Cardiac muscle cell (in vitro differentiated cells and primary cell): ENCODE measurements at regions not wholly inside any gene's neighbourhood (a gene's known extent, or its start where the extent isn't known, plus 50 kb on each side); places are given as distances from the start of the nearest gene placed in this dataset.

ENCODE experiments used
- DNase-seq, 2 donors: peaks; one replicate each; pipeline versions ENCODE4 v3.0.0 to v3.0.0-alpha.2; 2010 to 2017; ENCODE audit warnings: low read depth in 1 of 2, low spot score in 1 of 2
- H3K27ac ChIP-seq: fragments of 200-600 bp; sonication (generic); 2 replicates; pipeline ENCODE4 v1.5.1; 2016
- H3K27me3 ChIP-seq: fragments of 200-600 bp; sonication (generic); 2 replicates; pipeline ENCODE4 v1.6.0; 2016; ENCODE audit warnings: control low read depth
- H3K36me3 ChIP-seq: fragments of 200-600 bp; sonication (generic); 2 replicates; pipeline ENCODE4 v1.5.1; 2016; ENCODE audit warnings: control low read depth
- H3K4me1 ChIP-seq: fragments of 200-600 bp; sonication (generic); 2 replicates; pipeline ENCODE4 v1.8.1; 2017; ENCODE audit warnings: low read depth, mild to moderate bottlenecking, mixed run types
- H3K4me3 ChIP-seq: fragments of 200-600 bp; sonication (generic); 2 replicates; pipeline ENCODE4 v1.5.1; 2016; ENCODE audit warnings: mild to moderate bottlenecking
- H3K9me3 ChIP-seq: fragments of 200-600 bp; sonication (generic); 2 replicates; pipeline ENCODE4 v1.5.1; 2017; ENCODE audit warnings: low read depth, mild to moderate bottlenecking, control low read depth
- CTCF ChIP-seq: IDR thresholded peaks from 2 replicates; pipeline ENCODE4 v1.5.1; 2012; ENCODE audit warnings: low read depth, mild to moderate bottlenecking, low read length

- Histone ChIP-seq H3K27ac (no peak overlapping the region), H3K4me1 (no peaks in the 10 kb centered on the region), H3K4me3 (no peak overlapping the region), H3K27me3 (no peaks in the 10 kb centered on the region), H3K9me3 (no peaks in the 10 kb centered on the region), H3K36me3 (no peaks in the 10 kb centered on the region)
- peak; percentile 53 for TF ChIP-seq CTCF
- DNase-seq, result peak; percentile 58 to 71
These were observed 68.5 kb upstream of the EEPD1 start for GRCh38 chr7:36084485-36085091.

DNA sequence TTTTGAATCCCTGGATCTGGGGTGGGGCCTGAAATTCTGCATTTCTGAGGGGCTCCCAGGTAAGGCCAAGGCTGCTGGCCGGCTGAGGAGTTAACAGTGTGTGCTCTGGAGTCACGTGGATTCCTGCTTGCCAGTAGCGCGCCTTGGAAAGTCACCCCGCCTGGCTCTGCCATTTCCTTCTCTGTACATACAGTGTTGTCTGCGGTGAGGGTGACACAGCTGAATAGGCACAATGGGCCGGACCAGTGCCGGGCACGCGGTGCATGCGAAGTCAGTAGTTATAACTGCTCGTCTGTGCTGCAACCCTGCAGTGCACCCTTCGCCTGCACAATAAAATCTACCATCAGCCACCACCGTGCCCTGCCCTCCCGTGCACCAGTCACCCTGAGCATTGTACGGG lies 68.0 kb upstream of the EEPD1 start:
- no peak for TF ChIP-seq CTCF
- Histone ChIP-seq H3K36me3 (no peaks in the 10 kb centered on the region), H3K27ac (no peak overlapping the region), H3K4me1 (no peaks in the 10 kb centered on the region), H3K4me3 (no peak overlapping the region), H3K27me3 (no peaks in the 10 kb centered on the region), H3K9me3 (no peaks in the 10 kb centered on the region)
- no peak for DNase-seq

GRCh38 chr7:36086571-36086970 lies 66.5 kb upstream of the EEPD1 start:
- no peak overlapping the region for H3K4me3 ChIP-seq
- no peak for DNase-seq
- no peak overlapping the region for H3K27ac ChIP-seq
- H3K27me3 ChIP-seq, result no peaks in the 10 kb centered on the region
- H3K36me3 ChIP-seq, result no peaks in the 10 kb centered on the region
- H3K4me1 ChIP-seq, result no peaks in the 10 kb centered on the region
- no peaks in the 10 kb centered on the region for H3K9me3 ChIP-seq
- no peak for TF ChIP-seq CTCF

DNA sequence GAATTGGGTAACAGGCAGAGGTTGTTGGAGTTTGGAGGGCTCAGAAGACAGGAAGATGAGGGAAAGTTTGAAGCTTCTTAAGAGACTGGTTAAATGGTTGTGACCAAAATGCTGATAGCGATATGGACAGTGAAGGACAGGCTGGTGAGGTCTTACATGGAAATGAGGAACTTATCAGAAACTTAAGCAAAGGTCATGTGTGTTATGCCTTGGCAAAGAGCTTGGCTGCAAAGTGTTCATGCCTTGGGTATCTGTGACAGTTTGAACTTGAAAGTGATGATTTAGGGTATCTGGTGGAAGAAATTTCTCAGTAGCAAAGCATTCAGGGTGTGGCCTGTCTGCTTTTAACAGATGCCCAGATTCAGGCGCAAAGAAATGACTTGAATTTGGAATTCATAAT lies 64.5 kb upstream of the EEPD1 start:
- no peaks in the 10 kb centered on the region for H3K9me3 ChIP-seq
- H3K4me3 ChIP-seq, result no peak overlapping the region
- DNase-seq, result no peak
- H3K4me1 ChIP-seq, result no peaks in the 10 kb centered on the region
- H3K27ac ChIP-seq, result no peak overlapping the region
- H3K36me3 ChIP-seq, result no peaks in the 10 kb centered on the region
- H3K27me3 ChIP-seq, result no peaks in the 10 kb centered on the region
- no peak for TF ChIP-seq CTCF

DNA sequence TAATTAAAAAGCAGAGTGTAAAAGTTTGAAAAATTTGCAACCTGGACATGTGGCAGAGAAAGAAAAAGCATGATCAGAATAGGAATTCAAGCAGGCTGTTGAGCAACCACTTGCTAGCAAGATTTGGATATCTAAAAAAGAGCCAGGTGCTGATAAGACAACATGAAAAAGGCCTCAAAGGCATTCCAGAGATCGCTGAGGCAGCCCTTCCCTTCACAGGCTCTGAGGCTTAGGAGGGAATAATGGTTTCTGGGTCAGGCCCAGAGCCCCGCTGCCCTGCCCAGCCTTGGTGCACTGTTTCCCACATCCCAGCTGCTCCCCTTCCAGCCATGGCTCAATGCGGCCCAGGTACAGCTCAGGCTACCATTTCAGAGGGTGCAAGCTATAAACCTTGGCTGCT lies 64.1 kb upstream of the EEPD1 start:
- H3K27me3 ChIP-seq, result no peaks in the 10 kb centered on the region
- no peaks in the 10 kb centered on the region for H3K9me3 ChIP-seq
- TF ChIP-seq CTCF, result no peak

More for the DNA sequence above, 64.1 kb upstream of the EEPD1 start:
- H3K36me3 ChIP-seq, result no peaks in the 10 kb centered on the region
- H3K27ac ChIP-seq, result no peak overlapping the region
- H3K4me1 ChIP-seq, result no peaks in the 10 kb centered on the region
- DNase-seq, result no peak
- H3K4me3 ChIP-seq, result no peak overlapping the region
